C4-2B (cell line): ENCODE measurements at regions not wholly inside any gene's neighbourhood (a gene's known extent, or its start where the extent isn't known, plus 50 kb on each side); places are given as distances from the start of the nearest gene placed in this dataset.

Experiments
- CTCF ChIP-seq: fragments of 450-650 bp; conservative IDR thresholded peaks from 2 replicates; pipeline ENCODE4 v1.5.1; 2017; ENCODE audit warnings: mild to moderate bottlenecking
- ZFX ChIP-seq: fragments of 450-650 bp; IDR thresholded peaks from 2 replicates; pipeline ENCODE4 v1.6.1; 2017

GRCh38 chr20:17827759-17828559 is 128.2 kb downstream of the BANF2 start:
- TF ChIP-seq CTCF = no peak
- no peak for TF ChIP-seq ZFX
